ENCODE measurements at regions not wholly inside any gene's neighbourhood (a gene's known extent, or its start where the extent isn't known, plus 50 kb on each side); places are given as distances from the start of the nearest gene placed in this dataset.
"Not testable (repeated sequence)": the region's sequence is repeated elsewhere in the genome, so short reads cannot be mapped to it uniquely, and the experiment has no call there.

DNA sequence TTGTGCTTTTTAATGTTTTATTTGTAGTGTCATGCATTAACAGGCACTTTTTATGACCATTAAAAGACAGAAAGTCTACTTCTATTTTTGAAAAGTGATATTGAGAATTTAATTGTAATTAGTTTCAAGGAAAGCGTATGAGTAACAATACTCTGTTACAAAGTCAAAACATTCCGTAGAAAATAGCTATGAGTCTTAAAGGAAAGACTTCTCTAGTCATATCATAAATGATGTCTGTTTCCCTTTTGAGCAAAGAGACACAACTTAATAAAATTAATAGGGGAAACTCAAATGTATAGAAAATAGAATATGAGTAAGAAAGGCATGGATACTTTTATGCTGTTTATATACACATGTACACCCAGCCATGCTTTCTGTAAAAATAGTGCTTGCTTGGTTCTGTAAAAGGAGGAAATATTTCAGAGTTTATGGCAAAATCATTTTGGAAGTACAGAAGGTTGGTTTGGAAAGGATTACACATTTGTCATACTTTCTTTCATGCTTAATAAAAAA, 107.8 kb upstream of the AHI1 start:
- Mint-ChIP-seq H3K4me1 (ENCODE audit: low read depth) (peaks cover 1% of the 10 kb centered on the region), H3K9me3 (ENCODE audit: insufficient read depth) (peaks cover 4% of the 10 kb centered on the region), H3K27me3 (ENCODE audit: low read depth) (no peaks in the 10 kb centered on the region), H3K27ac (no peak overlapping the region), H3K4me3 (no peak overlapping the region), H3K36me3 (ENCODE audit: low read depth) (peaks cover 1% of the 10 kb centered on the region)
- ATAC-seq (no peak), DNase-seq (no peak)
- ChIA-PET POLR2A (interaction anchor here (1.2 kb wide), 1 partner anchor 14 kb away, joined by 3 read pairs; no protein-coding TSS in a partner anchor), CTCF (no interaction called here)

DNA sequence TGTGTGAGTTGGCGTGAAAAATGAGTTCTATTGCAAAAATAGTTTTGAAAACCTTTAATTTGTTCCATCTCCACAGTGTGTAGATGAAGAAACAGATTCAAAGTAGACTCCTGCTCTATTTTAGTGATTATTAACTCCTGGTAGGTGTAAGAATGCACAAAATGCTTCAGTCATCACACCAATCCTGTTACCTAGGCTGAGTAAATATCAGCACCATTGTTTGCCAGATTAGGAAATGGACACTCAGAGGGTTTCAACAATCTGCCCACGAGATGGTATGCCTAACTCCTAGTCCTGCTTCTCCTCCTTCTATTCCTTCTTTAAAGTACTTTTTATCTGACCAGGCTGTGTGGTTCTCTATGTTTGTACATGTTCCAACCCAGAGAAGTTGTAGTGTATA, 108.9 kb upstream of the AHI1 start:
- H3K36me3 Mint-ChIP-seq (ENCODE audit: low read depth): peaks cover 1% of the 10 kb centered on the region
- ChIA-PET POLR2A (no interaction called here), CTCF (no interaction called here)
- H3K4me3 Mint-ChIP-seq: no peak overlapping the region
- no peaks in the 10 kb centered on the region for H3K27me3 Mint-ChIP-seq (ENCODE audit: low read depth)
- no peak overlapping the region for H3K27ac Mint-ChIP-seq
- DNase-seq (no peak), ATAC-seq (no peak)
- peaks cover 4% of the 10 kb centered on the region for H3K9me3 Mint-ChIP-seq (ENCODE audit: insufficient read depth)
- peaks cover 1% of the 10 kb centered on the region for H3K4me1 Mint-ChIP-seq (ENCODE audit: low read depth)

DNA sequence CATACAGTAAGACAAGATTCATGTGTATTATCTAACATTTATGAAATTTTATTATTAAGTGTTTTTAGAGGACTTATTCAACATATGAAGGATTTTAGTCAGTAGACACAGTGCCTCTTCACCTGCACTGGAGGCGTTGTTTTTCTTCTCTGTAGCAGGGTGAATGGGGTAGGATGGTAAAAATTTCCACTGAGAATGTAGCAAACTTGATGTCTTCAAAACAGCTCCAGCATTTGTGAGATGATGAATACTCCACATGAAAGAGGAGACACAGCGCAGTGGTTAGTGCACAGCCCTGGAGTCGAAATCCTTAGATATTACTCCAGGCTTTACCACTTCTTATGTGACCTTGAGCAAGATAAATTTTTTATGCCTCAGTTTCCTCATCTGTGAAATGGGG, 110.5 kb upstream of the AHI1 start:
- H3K9me3 Mint-ChIP-seq (ENCODE audit: insufficient read depth): no peaks in the 10 kb centered on the region
- ChIA-PET POLR2A (no interaction called here), CTCF (no interaction called here)
- DNase-seq (no peak), ATAC-seq (no peak)
- H3K27ac Mint-ChIP-seq: no peak overlapping the region
- H3K4me3 Mint-ChIP-seq: no peak overlapping the region
- H3K4me1 Mint-ChIP-seq (ENCODE audit: low read depth): peaks cover 1% of the 10 kb centered on the region
- peaks cover 3% of the 10 kb centered on the region for H3K27me3 Mint-ChIP-seq (ENCODE audit: low read depth)
- H3K36me3 Mint-ChIP-seq (ENCODE audit: low read depth): peaks cover 1% of the 10 kb centered on the region

DNA sequence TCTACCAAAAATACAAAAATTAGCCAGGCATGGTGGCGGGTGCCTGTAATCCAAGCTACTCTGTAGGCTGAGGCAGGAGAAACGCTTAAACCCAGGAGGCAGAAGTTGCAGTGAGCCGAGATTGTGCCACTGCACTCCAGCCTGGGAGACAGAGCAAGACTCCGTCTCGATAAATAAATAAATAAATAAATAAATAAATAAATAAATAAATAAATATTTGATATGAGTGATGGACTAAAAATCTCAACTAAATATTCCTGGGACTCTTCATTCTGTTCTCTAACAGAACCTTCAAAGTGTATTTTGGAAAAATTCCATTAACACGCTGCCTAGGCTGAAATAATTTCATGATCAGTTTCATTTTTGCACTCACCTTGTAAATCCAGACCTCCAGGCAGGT, 112.7 kb upstream of the AHI1 start:
- H3K4me1 Mint-ChIP-seq (ENCODE audit: low read depth); ATAC-seq; H3K36me3 Mint-ChIP-seq (ENCODE audit: low read depth); DNase-seq; H3K27ac Mint-ChIP-seq; H3K9me3 Mint-ChIP-seq (ENCODE audit: insufficient read depth); H3K27me3 Mint-ChIP-seq (ENCODE audit: low read depth); H3K4me3 Mint-ChIP-seq: not testable (repeated sequence)
- ChIA-PET POLR2A (interaction anchor here (0.7 kb wide), 1 partner anchor 1622 kb away, joined by 3 read pairs; no protein-coding TSS in a partner anchor), CTCF (interaction anchor here (0.9 kb wide), 1 partner anchor 74 kb away, joined by 3 read pairs; no protein-coding TSS in a partner anchor)

DNA sequence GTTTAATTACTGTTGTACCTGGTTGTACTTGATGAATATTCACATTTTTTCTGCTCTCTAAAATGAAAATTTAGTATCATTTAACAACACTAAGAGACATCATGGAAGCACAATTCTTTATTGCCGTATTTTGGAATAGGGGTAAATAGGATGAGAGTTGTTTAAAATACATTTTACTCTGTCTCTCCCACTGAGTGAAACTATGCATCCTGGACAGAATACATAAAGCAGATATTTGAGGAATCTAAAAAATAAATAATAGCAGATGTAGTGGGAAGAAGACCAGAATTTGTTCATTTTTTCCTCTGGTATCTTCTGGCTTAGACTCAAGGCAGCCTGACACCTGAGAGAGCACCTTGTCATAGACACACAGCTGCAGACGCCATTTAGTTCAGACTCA, 119.1 kb upstream of the AHI1 start:
- Mint-ChIP-seq H3K4me3 (no peak overlapping the region), H3K9me3 (ENCODE audit: insufficient read depth) (no peaks in the 10 kb centered on the region), H3K27ac (no peak overlapping the region), H3K4me1 (ENCODE audit: low read depth) (no peaks in the 10 kb centered on the region), H3K27me3 (ENCODE audit: low read depth) (peaks cover 7% of the 10 kb centered on the region), H3K36me3 (ENCODE audit: low read depth) (no peaks in the 10 kb centered on the region)
- ATAC-seq (no peak), DNase-seq (no peak)
- ChIA-PET POLR2A (no interaction called here), CTCF (interaction anchor here (0.8 kb wide), 1 partner anchor 29 kb away, joined by 3 read pairs; no protein-coding TSS in a partner anchor)

DNA sequence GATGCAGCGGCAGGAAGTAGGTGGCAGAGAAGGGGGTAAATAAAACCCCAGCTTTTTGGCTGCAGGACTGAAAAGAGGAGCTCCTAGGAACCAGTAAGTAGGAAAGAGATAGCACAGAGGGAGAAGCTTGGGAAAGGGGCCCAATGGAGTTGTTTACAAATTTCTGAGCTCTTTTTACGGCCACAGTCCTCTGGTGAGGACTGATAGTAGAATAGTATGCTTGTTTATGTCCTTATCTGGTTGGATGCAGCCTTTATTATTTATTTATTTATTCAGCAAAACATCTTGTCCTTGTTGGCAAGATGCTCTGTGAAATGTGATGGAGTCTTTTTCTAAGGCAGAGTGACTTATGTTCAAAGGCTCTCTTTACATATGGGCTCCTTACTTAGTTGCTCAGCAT, 119.7 kb upstream of the AHI1 start:
- peaks cover 5% of the 10 kb centered on the region for H3K27me3 Mint-ChIP-seq (ENCODE audit: low read depth)
- ChIA-PET POLR2A (no interaction called here), CTCF (interaction anchor here (0.8 kb wide), 1 partner anchor 28 kb away, joined by 3 read pairs; no protein-coding TSS in a partner anchor)
- no peak for DNase-seq
- no peak overlapping the region for H3K27ac Mint-ChIP-seq
- H3K36me3 Mint-ChIP-seq (ENCODE audit: low read depth): peaks cover 1% of the 10 kb centered on the region
- H3K4me3 Mint-ChIP-seq: no peak overlapping the region
- no peaks in the 10 kb centered on the region for H3K9me3 Mint-ChIP-seq (ENCODE audit: insufficient read depth)
- H3K4me1 Mint-ChIP-seq (ENCODE audit: low read depth): no peaks in the 10 kb centered on the region
- ATAC-seq: no peak

DNA sequence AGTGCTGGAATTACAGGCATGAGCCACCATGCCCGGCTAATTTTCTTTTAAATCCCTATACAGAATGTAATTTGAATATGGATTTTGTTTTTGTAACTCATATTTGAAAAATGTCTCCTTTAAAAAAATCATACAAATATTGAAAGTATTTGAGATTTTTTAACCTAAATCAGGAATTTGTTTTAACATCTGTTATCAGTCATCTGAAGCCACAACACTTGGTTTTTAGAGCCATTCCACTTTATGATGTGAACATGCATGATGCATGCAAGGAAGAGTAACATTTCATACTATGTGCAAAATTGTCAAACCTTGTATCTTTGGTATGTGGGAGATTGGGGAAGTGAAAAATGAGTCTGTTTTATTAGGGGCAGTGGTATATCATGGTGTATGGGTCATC, 124.5 kb upstream of the AHI1 start:
- no peak for DNase-seq
- Mint-ChIP-seq H3K9me3 (ENCODE audit: insufficient read depth) (peaks cover 5% of the 10 kb centered on the region), H3K36me3 (ENCODE audit: low read depth) (peaks cover 15% of the 10 kb centered on the region), H3K4me1 (ENCODE audit: low read depth) (peaks cover 18% of the 10 kb centered on the region), H3K27me3 (ENCODE audit: low read depth) (no peaks in the 10 kb centered on the region), H3K27ac (no peak overlapping the region), H3K4me3 (no peak overlapping the region)
- CTCF ChIA-PET: no interaction called here
- ATAC-seq: no peak
- POLR2A ChIA-PET: no interaction called here

DNA sequence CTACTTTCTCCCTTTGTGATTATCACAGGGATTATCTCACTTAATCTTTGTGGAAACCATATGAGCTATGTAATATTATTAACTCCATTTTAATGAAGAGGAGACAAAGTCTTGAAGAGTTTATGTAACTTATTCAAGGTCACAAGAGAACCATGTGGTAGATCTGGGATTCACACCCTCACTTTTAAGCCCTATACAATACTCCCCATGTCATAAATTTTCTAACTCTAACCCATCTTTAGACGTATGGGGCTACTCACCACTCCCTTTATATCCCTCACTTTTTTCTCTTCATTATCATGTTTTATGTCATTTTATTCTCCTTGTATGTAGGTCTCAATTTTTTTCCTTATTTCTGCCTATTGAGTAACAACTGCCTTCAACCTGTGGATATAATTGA, 126.4 kb upstream of the AHI1 start:
- no peaks in the 10 kb centered on the region for H3K27me3 Mint-ChIP-seq (ENCODE audit: low read depth)
- CTCF ChIA-PET: interaction anchor here (0.6 to 2.0 kb wide), 6 partner anchors 43 to 602 kb away, joined by 3 to 7 read pairs (median 4); no protein-coding TSS in a partner anchor
- POLR2A ChIA-PET: interaction anchor here (1.2 kb wide), 1 partner anchor 12 kb away, joined by 5 read pairs; no protein-coding TSS in a partner anchor
- no peak overlapping the region for H3K4me3 Mint-ChIP-seq
- ATAC-seq (no peak), DNase-seq (no peak)
- H3K9me3 Mint-ChIP-seq (ENCODE audit: insufficient read depth): peaks cover 5% of the 10 kb centered on the region
- peak overlapping the region; percentile 25 for H3K27ac Mint-ChIP-seq
- H3K4me1 Mint-ChIP-seq (ENCODE audit: low read depth): peaks cover 18% of the 10 kb centered on the region
- peaks cover 15% of the 10 kb centered on the region for H3K36me3 Mint-ChIP-seq (ENCODE audit: low read depth)

DNA sequence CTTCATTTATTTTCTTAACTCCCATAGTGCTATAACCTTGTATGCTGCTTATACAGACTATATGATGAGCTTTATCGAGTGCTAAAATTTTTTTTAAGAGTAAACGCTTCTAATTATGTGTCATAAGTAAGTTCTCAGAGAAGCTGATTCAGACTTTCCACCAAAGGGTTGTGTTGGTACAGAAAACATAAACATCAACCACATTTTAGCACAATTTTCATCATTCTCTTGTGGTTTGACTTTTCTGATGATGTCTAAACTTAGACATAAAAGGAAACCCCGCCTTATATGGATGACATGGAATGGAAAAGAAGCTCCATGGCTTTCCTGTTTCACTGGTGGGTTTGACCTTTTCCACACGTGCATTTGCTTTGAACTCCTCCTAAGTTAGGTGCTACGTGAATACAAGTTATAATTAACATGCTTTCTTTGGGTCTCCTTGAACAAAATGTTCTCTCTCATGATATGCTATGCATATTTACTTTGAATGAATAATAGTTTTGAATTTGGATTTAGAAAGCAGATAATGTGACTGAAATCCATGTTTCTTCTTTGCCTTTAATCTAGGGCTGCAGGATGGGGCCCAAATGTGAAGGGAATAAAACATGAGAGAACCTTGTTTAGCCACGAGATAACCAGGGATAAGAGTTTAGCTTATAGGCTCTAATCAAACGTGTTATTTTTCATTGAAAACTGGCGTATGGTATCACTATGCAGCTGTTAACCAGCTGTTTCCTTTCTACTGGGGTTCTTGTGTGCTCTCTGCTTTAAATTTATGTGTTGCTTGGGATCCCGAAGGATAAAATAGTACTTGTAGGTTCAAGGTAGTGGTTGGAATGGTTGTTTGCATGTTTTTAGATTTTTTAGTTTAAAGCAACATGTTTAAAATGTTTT, 127.1 kb upstream of the AHI1 start:
- Mint-ChIP-seq H3K36me3 (ENCODE audit: low read depth) (peaks cover 15% of the 10 kb centered on the region), H3K27ac (peak overlapping the region; percentile 31), H3K9me3 (ENCODE audit: insufficient read depth) (peaks cover 5% of the 10 kb centered on the region), H3K27me3 (ENCODE audit: low read depth) (no peaks in the 10 kb centered on the region), H3K4me3 (no peak overlapping the region), H3K4me1 (ENCODE audit: low read depth) (peaks cover 18% of the 10 kb centered on the region)
- ChIA-PET POLR2A (interaction anchor here (1.2 kb wide), 1 partner anchor 12 kb away, joined by 5 read pairs; no protein-coding TSS in a partner anchor), CTCF (interaction anchor here (0.6 to 2.0 kb wide), 6 partner anchors 44 to 602 kb away, joined by 3 to 7 read pairs (median 4); no protein-coding TSS in a partner anchor)
- DNase-seq (peak; percentile 28), ATAC-seq (peak; percentile 63)

DNA sequence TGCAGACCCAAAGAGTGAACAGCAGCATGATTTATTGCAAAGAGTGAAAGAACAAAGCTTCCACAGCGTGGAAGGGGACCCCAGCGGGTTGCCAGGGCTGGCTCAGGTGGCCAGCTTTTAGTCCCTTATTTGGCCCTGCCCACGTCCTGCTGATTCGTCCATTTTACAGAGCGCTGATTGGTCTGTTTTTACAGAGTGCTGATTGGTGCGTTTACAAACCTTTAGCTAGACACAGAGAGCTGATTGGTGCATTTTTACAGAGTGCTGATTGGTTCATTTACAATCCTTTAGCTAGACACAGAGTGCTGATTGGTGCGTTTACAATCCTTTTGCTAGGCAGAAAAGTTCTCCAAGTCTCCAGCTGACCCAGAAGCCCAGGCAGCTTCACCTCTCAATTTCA, 128.5 kb upstream of the AHI1 start:
- H3K4me3 Mint-ChIP-seq; H3K9me3 Mint-ChIP-seq (ENCODE audit: insufficient read depth); POLR2A ChIA-PET; DNase-seq; H3K27ac Mint-ChIP-seq; H3K27me3 Mint-ChIP-seq (ENCODE audit: low read depth); ATAC-seq: not testable (repeated sequence)
- peaks cover 18% of the 10 kb centered on the region for H3K4me1 Mint-ChIP-seq (ENCODE audit: low read depth)
- H3K36me3 Mint-ChIP-seq (ENCODE audit: low read depth): peaks cover 15% of the 10 kb centered on the region
- CTCF ChIA-PET: interaction anchor here (0.7 kb wide), 1 partner anchor 312 kb away, joined by 3 read pairs; no protein-coding TSS in a partner anchor

DNA sequence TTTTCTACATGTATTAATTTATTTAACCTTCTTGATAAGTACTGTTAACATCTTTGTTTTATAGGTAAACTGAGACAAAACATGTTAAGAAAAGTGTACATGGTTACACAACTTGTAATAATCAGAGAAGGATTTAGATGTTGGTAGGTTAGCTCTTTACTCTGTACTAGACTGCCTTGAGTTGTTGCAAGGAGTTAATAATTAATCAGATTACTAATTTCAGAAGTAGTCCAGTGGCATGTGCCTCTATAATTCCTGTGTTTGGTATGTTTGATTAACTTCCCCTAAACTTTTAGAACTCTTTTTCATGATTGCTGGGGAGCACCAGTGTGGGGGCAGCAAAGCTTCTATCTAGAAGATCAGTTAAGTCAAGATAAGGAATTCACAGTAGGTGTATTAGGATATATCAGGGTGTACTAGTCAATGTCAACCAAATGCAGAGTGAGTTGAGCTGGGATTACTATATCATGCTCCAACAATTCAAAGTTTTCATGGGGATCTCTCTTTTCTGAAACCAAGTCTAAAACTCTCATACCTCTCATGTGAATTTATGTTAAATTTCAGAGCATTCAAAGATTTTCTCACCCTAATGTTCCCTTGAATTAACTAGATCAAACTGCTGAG, 129.7 kb upstream of the AHI1 start:
- H3K4me1 Mint-ChIP-seq (ENCODE audit: low read depth): peaks cover 18% of the 10 kb centered on the region
- DNase-seq: no peak
- H3K4me3 Mint-ChIP-seq: no peak overlapping the region
- no peak overlapping the region for H3K27ac Mint-ChIP-seq
- ChIA-PET POLR2A (no interaction called here), CTCF (interaction anchor here (0.6 to 1.8 kb wide), 3 partner anchors 31 to 599 kb away, joined by 3 to 5 read pairs (median 4); no protein-coding TSS in a partner anchor)
- peaks cover 5% of the 10 kb centered on the region for H3K9me3 Mint-ChIP-seq (ENCODE audit: insufficient read depth)
- ATAC-seq: no peak
- no peaks in the 10 kb centered on the region for H3K27me3 Mint-ChIP-seq (ENCODE audit: low read depth)
- peaks cover 14% of the 10 kb centered on the region for H3K36me3 Mint-ChIP-seq (ENCODE audit: low read depth)

Measured in activated CD8-positive, alpha-beta T cell treated with anti-CD3 and anti-CD28 coated beads, Interleukin-2, amount 10 ng/mL, durations not matched to agents 7 days and 5 days (primary cell).